Neural crest cell (in vitro differentiated cells): ENCODE measurements at regions not wholly inside any gene's neighbourhood (a gene's known extent, or its start where the extent isn't known, plus 50 kb on each side); places are given as distances from the start of the nearest gene placed in this dataset.
"Not testable (repeated sequence)": the region's sequence is repeated elsewhere in the genome, so short reads cannot be mapped to it uniquely, and the experiment has no call there.

Source experiments
- DNase-seq: peaks from one replicate; pipeline ENCODE4 v3.0.0; 2021; ENCODE audit warnings: low read depth, mixed read lengths, low spot score
- H3K27ac Mint-ChIP-seq: one replicate; pipeline ENCODE4 v1.8.0; 2021; ENCODE audit warnings: mild to moderate bottlenecking, mixed read lengths; ENCODE audit not compliant: unreplicated experiment
- H3K27me3 Mint-ChIP-seq: 2 replicates; pipeline ENCODE4 v1.8.0; 2021; ENCODE audit warnings: low read depth, mild to moderate bottlenecking, mixed read lengths
- H3K36me3 Mint-ChIP-seq: 2 replicates; pipeline ENCODE4 v1.8.0; 2021; ENCODE audit warnings: low read depth, mild to moderate bottlenecking, mixed read lengths
- H3K4me1 Mint-ChIP-seq: 2 replicates; pipeline ENCODE4 v1.8.0; 2021; ENCODE audit warnings: mixed read lengths
- H3K4me3 Mint-ChIP-seq: one replicate; pipeline ENCODE4 v1.8.0; 2021; ENCODE audit warnings: mild to moderate bottlenecking, mixed read lengths
- H3K9me3 Mint-ChIP-seq: 2 replicates; pipeline ENCODE4 v1.8.0; 2021; ENCODE audit warnings: mixed read lengths
- TF ChIP-seq, protein P1 (sequence below): fragments of 200-600 bp; sonication (generic); conservative IDR thresholded peaks from 2 replicates; pipeline ENCODE4 v1.5.0; 2021; ENCODE audit warnings: antibody characterized with exemption, mild to moderate bottlenecking

DNA sequence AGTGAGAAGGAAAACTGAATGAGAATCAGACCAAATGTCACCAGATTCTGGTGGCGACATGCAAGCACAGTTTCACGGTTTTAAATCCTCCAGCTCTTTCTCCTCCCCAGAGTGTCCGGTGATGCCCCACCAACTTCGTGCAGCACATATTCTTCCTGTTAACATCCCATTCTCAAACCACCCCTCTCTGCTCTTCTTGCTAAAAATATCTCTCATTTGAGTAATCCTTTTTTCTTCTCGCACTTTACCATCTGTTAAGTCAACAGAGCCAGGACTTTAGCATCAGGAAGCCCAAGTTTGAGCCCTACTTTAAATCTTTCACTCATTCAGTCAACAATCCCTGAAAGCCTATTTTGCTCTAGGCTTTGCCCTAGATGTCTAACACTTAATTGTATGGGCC lies 68.2 kb upstream of the VGLL4 start:
- no peaks in the 10 kb centered on the region for H3K9me3 Mint-ChIP-seq
- no peak for DNase-seq
- H3K4me1 Mint-ChIP-seq: no peaks in the 10 kb centered on the region
- TF ChIP-seq, protein P1, sequence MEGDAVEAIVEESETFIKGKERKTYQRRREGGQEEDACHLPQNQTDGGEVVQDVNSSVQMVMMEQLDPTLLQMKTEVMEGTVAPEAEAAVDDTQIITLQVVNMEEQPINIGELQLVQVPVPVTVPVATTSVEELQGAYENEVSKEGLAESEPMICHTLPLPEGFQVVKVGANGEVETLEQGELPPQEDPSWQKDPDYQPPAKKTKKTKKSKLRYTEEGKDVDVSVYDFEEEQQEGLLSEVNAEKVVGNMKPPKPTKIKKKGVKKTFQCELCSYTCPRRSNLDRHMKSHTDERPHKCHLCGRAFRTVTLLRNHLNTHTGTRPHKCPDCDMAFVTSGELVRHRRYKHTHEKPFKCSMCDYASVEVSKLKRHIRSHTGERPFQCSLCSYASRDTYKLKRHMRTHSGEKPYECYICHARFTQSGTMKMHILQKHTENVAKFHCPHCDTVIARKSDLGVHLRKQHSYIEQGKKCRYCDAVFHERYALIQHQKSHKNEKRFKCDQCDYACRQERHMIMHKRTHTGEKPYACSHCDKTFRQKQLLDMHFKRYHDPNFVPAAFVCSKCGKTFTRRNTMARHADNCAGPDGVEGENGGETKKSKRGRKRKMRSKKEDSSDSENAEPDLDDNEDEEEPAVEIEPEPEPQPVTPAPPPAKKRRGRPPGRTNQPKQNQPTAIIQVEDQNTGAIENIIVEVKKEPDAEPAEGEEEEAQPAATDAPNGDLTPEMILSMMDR: no peak
- no peak overlapping the region for H3K27ac Mint-ChIP-seq
- no peak overlapping the region for H3K4me3 Mint-ChIP-seq
- peaks cover 2% of the 10 kb centered on the region for H3K36me3 Mint-ChIP-seq
- no peaks in the 10 kb centered on the region for H3K27me3 Mint-ChIP-seq

- H3K9me3 Mint-ChIP-seq: no peaks in the 10 kb centered on the region
- peaks cover 2% of the 10 kb centered on the region for H3K36me3 Mint-ChIP-seq
- no peak overlapping the region for H3K4me3 Mint-ChIP-seq
- H3K4me1 Mint-ChIP-seq: no peaks in the 10 kb centered on the region
- H3K27ac Mint-ChIP-seq: no peak overlapping the region
- TF ChIP-seq, protein P1: no peak
- H3K27me3 Mint-ChIP-seq: no peaks in the 10 kb centered on the region
- no peak for DNase-seq
Observed at GRCh38 chr3:11709782-11710181, 66.1 kb upstream of the VGLL4 start.

GRCh38 chr3:11707084-11707483 lies 63.4 kb upstream of the VGLL4 start:
- H3K27me3 Mint-ChIP-seq, DNase-seq, H3K4me1 Mint-ChIP-seq, H3K27ac Mint-ChIP-seq, H3K4me3 Mint-ChIP-seq, H3K36me3 Mint-ChIP-seq, H3K9me3 Mint-ChIP-seq: not testable (repeated sequence)

GRCh38 chr3:11706604-11707003 lies 62.9 kb upstream of the VGLL4 start:
- no peak overlapping the region for H3K4me3 Mint-ChIP-seq
- H3K4me1 Mint-ChIP-seq: no peaks in the 10 kb centered on the region
- no peaks in the 10 kb centered on the region for H3K27me3 Mint-ChIP-seq
- no peaks in the 10 kb centered on the region for H3K9me3 Mint-ChIP-seq
- peaks cover 2% of the 10 kb centered on the region for H3K36me3 Mint-ChIP-seq
- no peak overlapping the region for H3K27ac Mint-ChIP-seq
- DNase-seq: no peak
- TF ChIP-seq, protein P1: no peak

GRCh38 chr3:11705049-11705448 lies 61.3 kb upstream of the VGLL4 start:
- Mint-ChIP-seq H3K4me3 (no peak overlapping the region), H3K36me3 (peaks cover 2% of the 10 kb centered on the region), H3K4me1 (no peaks in the 10 kb centered on the region), H3K9me3 (no peaks in the 10 kb centered on the region), H3K27me3 (no peaks in the 10 kb centered on the region), H3K27ac (peak overlapping the region; percentile 3)
- TF ChIP-seq, protein P1: no peak
- no peak for DNase-seq

DNA sequence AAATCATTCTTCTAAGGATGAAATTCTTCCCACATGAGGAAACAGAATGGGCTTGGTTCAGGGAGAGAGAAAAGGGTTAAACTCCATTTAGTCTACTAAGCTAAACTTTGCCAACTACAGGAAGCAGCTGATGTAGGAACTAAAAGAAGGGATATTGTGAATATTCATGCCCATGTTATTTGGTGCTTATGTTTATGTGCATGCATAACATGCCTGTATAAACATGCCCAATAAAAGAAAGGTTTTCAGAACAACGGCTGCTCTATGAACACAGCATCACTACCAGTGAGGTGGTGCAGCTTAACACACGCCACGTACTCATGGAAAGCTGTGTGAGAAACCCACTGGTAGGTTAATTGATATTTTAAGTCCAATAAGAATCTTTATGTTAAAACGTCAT lies 59.4 kb upstream of the VGLL4 start:
- TF ChIP-seq, protein P1: no peak

More for the DNA sequence above, 59.4 kb upstream of the VGLL4 start:
- no peaks in the 10 kb centered on the region for H3K4me1 Mint-ChIP-seq
- H3K27ac Mint-ChIP-seq: no peak overlapping the region
- DNase-seq: no peak
- H3K9me3 Mint-ChIP-seq: no peaks in the 10 kb centered on the region
- H3K4me3 Mint-ChIP-seq: no peak overlapping the region
- H3K36me3 Mint-ChIP-seq: no peaks in the 10 kb centered on the region
- no peaks in the 10 kb centered on the region for H3K27me3 Mint-ChIP-seq
